H1 (cell line): ENCODE measurements at regions not wholly inside any gene's neighbourhood (a gene's known extent, or its start where the extent isn't known, plus 50 kb on each side); places are given as distances from the start of the nearest gene placed in this dataset.

Experiments used
- CTCF ChIA-PET: fragments of 300-600 bp; sonication (Branson Sonifier 250); formaldehyde crosslinking; loops from one replicate; lab custom pipeline; 2021; ENCODE audit not compliant: partially characterized antibody; lab: Charles Lee
- POLR2A ChIA-PET: fragments of 300-600 bp; sonication (Branson Sonifier 250); formaldehyde crosslinking; loops from one replicate; lab custom pipeline; 2021; ENCODE audit warnings: inconsistent platforms; ENCODE audit not compliant: partially characterized antibody; lab: Charles Lee
- DNase-seq, 2 experiments: peaks; one replicate each; pipeline versions ENCODE4 v3.0.0 to v3.0.0-alpha.2; 2010 to 2022; ENCODE audit warnings: low spot score in 2 of 2, low read depth in 1 of 2, mixed read lengths in 1 of 2
- FAIRE-seq: peaks from 2 replicates; lab custom pipeline; 2011; peaks lifted over from hg19 to GRCh38; lab: Jason Lieb, UNC
- H2AFZ ChIP-seq: 2 replicates; pipeline ENCODE4 v1.8.1; 2012; ENCODE audit warnings: low read length, inconsistent platforms
- H2AK5ac ChIP-seq: 2 replicates; pipeline ENCODE4 v1.6.1; 2013; ENCODE audit warnings: low read depth, low read length
- H2BK120ac ChIP-seq: replicated peaks from 2 replicates; pipeline ENCODE3; 2013; ENCODE audit warnings: low read depth, low read length, inconsistent platforms
- H2BK12ac ChIP-seq: 2 replicates; pipeline ENCODE4 v1.6.1; 2013; ENCODE audit warnings: low read depth, low read length
- H2BK15ac ChIP-seq: 2 replicates; pipeline ENCODE4 v1.6.1; 2013; ENCODE audit warnings: low read length
- H2BK20ac ChIP-seq: 2 replicates; pipeline ENCODE4 v1.6.1; 2013; ENCODE audit warnings: low read length
- H2BK5ac ChIP-seq: 2 replicates; pipeline ENCODE4 v1.6.1; 2013; ENCODE audit warnings: low read depth, low read length
- H3K14ac ChIP-seq: 2 replicates; pipeline ENCODE4 v1.6.1; 2013; ENCODE audit warnings: inconsistent platforms; ENCODE audit not compliant: insufficient read length
- H3K18ac ChIP-seq: 2 replicates; pipeline ENCODE4 v1.6.1; 2013; ENCODE audit warnings: low read length; ENCODE audit errors: extremely low read depth
- H3K23ac ChIP-seq: 2 replicates; pipeline ENCODE4 v1.6.1; 2013; ENCODE audit warnings: inconsistent platforms; ENCODE audit not compliant: insufficient read length
- H3K23me2 ChIP-seq: 2 replicates; pipeline ENCODE4 v1.6.1; 2013; ENCODE audit warnings: low read depth, low read length
- H3K27ac ChIP-seq: 2 replicates; pipeline ENCODE4 v1.6.1; 2011; ENCODE audit warnings: low read depth, low read length, inconsistent platforms
- H3K27me3 ChIP-seq, 4 experiments: replicated peaks in 1 of 4; 1 replicate in 1 of 4; 2 replicates in 3 of 4; pipeline versions ENCODE4 v1.6.1 to v1.8.1; 2011 to 2013; ENCODE audit warnings: low read length in 3 of 4, mild to moderate bottlenecking in 3 of 4, inconsistent platforms in 2 of 4, mixed read lengths in 2 of 4, moderate library complexity in 1 of 4; ENCODE audit not compliant: control insufficient read depth in 3 of 4, insufficient read depth in 3 of 4; ENCODE audit errors: extremely low read depth in 1 of 4
- H3K36me3 ChIP-seq, 4 experiments: 2 replicates each; pipeline versions ENCODE4 v1.6.1 to v1.8.1; 2011 to 2013; ENCODE audit warnings: mild to moderate bottlenecking in 4 of 4, low read length in 3 of 4, moderate library complexity in 2 of 4, control low read depth in 1 of 4, inconsistent platforms in 1 of 4; ENCODE audit not compliant: insufficient read depth in 4 of 4, control insufficient read depth in 2 of 4
- H3K4ac ChIP-seq: replicated peaks from 2 replicates; pipeline ENCODE3; 2013; ENCODE audit warnings: low read length, low read depth, mixed read lengths, inconsistent platforms; ENCODE audit not compliant: insufficient read length
- H3K4me1 ChIP-seq, 4 experiments: replicated peaks in 1 of 4; 1 replicate in 1 of 4; 2 replicates in 3 of 4; pipeline versions ENCODE4 v1.6.1 to v1.8.1; 2011 to 2013; ENCODE audit warnings: low read length in 3 of 4, inconsistent platforms in 2 of 4, mixed read lengths in 1 of 4; ENCODE audit not compliant: insufficient read depth in 4 of 4, control insufficient read depth in 3 of 4
- H3K4me2 ChIP-seq, 2 experiments: 2 replicates each; pipeline versions ENCODE4 v1.6.1 to v1.8.1; 2011 to 2013; ENCODE audit warnings: low read depth in 2 of 2, low read length in 2 of 2, control low read depth in 1 of 2, inconsistent platforms in 1 of 2, mild to moderate bottlenecking in 1 of 2; ENCODE audit not compliant: insufficient read depth in 1 of 2
- H3K4me3 ChIP-seq, 4 experiments: fragments of 200-600, 300-600 bp in 1 of 4; sonication (generic), shearing (Covaris generic), sonication (Bioruptor Twin) in 1 of 4; 2 replicates each; pipeline versions ENCODE4 v1.5.1 to v1.8.1; 2011 to 2016; ENCODE audit warnings: low read length in 4 of 4, low read depth in 3 of 4, control low read depth in 2 of 4, inconsistent platforms in 2 of 4, mild to moderate bottlenecking in 2 of 4, mixed read lengths in 1 of 4, moderate library complexity in 1 of 4; ENCODE audit not compliant: insufficient read depth in 2 of 4; ENCODE audit errors: extremely low read depth in 1 of 4
- H3K56ac ChIP-seq: replicated peaks from 2 replicates; pipeline ENCODE3; 2013; ENCODE audit warnings: low read depth, mild to moderate bottlenecking, mixed read lengths, low read length, inconsistent platforms; ENCODE audit not compliant: insufficient read length
- H3K79me1 ChIP-seq: 2 replicates; pipeline ENCODE4 v1.6.1; 2013; ENCODE audit warnings: low read depth, low read length, control low read depth
- H3K79me2 ChIP-seq, 2 experiments: 2 replicates each; pipeline versions ENCODE4 v1.6.1 to v1.8.1; 2012 to 2013; ENCODE audit warnings: low read length in 2 of 2, mild to moderate bottlenecking in 2 of 2, inconsistent platforms in 1 of 2; ENCODE audit not compliant: insufficient read depth in 2 of 2, control insufficient read depth in 1 of 2
- H3K9ac ChIP-seq, 4 experiments: replicated peaks in 1 of 4; 1 replicate in 1 of 4; 2 replicates in 3 of 4; pipeline versions ENCODE4 v1.6.1 to v1.8.1; 2011 to 2013; ENCODE audit warnings: low read depth in 3 of 4, low read length in 3 of 4, control low read depth in 2 of 4, mild to moderate bottlenecking in 2 of 4, moderate library complexity in 2 of 4, inconsistent platforms in 1 of 4; ENCODE audit errors: extremely low read depth in 1 of 4
- H3K9me3 ChIP-seq, 2 experiments: 2 replicates each; pipeline versions ENCODE4 v1.6.1 to v1.8.1; 2012 to 2013; ENCODE audit warnings: mild to moderate bottlenecking in 2 of 2, moderate library complexity in 2 of 2, control low read depth in 1 of 2, inconsistent platforms in 1 of 2, low read depth in 1 of 2, low read length in 1 of 2, mixed read lengths in 1 of 2; ENCODE audit not compliant: insufficient read depth in 2 of 2
- H4K20me1 ChIP-seq, 2 experiments: replicated peaks in 1 of 2; 2 replicates each; pipeline versions ENCODE3 to v1.8.1; 2011 to 2013; ENCODE audit warnings: inconsistent platforms in 2 of 2, low read length in 2 of 2, mild to moderate bottlenecking in 1 of 2; ENCODE audit not compliant: insufficient read depth in 2 of 2, control insufficient read depth in 1 of 2
- H4K5ac ChIP-seq: 2 replicates; pipeline ENCODE4 v1.6.1; 2013; ENCODE audit warnings: low read length, low read depth, mixed read lengths, inconsistent platforms; ENCODE audit not compliant: insufficient read length
- H4K8ac ChIP-seq: 2 replicates; pipeline ENCODE4 v1.8.0; 2013; ENCODE audit warnings: mild to moderate bottlenecking, moderate library complexity, low read length, inconsistent platforms; ENCODE audit not compliant: insufficient read depth; ENCODE audit errors: extremely low read depth
- H4K91ac ChIP-seq: replicated peaks from 2 replicates; pipeline ENCODE3; 2013; ENCODE audit warnings: low read length, mixed read lengths, inconsistent platforms; ENCODE audit not compliant: insufficient read length
- ATF2 ChIP-seq: IDR thresholded peaks from 2 replicates; pipeline ENCODE4 v1.6.1; 2012; ENCODE audit warnings: low read length, inconsistent platforms
- ATF3 ChIP-seq: IDR thresholded peaks from 2 replicates; pipeline ENCODE4 v1.6.1; 2011; ENCODE audit warnings: low read depth, mild to moderate bottlenecking, low read length; ENCODE audit not compliant: insufficient read depth
- EZH2 ChIP-seq: fragments of 200-600 bp; sonication (generic); IDR thresholded peaks from 2 replicates; pipeline ENCODE4 v1.7.1; 2012; ENCODE audit warnings: low read depth, mild to moderate bottlenecking, moderate library complexity, low read length, inconsistent platforms; ENCODE audit not compliant: severe bottlenecking
- JUN ChIP-seq: IDR thresholded peaks from 2 replicates; pipeline ENCODE4 v1.6.1; 2011; ENCODE audit warnings: low read depth, mild to moderate bottlenecking, improper control_type of control experiment, low read length
- RFX5 ChIP-seq: IDR thresholded peaks from 2 replicates; pipeline ENCODE4 v1.6.1; 2011; ENCODE audit warnings: low read depth, low read length, improper control_type of control experiment, borderline replicate concordance
- SRF ChIP-seq: IDR thresholded peaks from 2 replicates; pipeline ENCODE4 v1.6.1; 2011; ENCODE audit warnings: mild to moderate bottlenecking, low read depth, low read length, moderate library complexity
- TBP ChIP-seq: IDR thresholded peaks from 2 replicates; pipeline ENCODE4 v1.6.1; 2011; ENCODE audit warnings: low read depth, low read length, improper control_type of control experiment
- USF2 ChIP-seq: IDR thresholded peaks from 2 replicates; pipeline ENCODE4 v1.6.1; 2011; ENCODE audit warnings: low read length, improper control_type of control experiment
- WGBS, 2 experiments: shearing (Covaris generic) in 1 of 2; methylation state at CpG; one replicate each; pipeline versions ENCODE4 v1.1.6 to v1.1.7; 2013 to 2015; ENCODE audit warnings: low lambda C conversion rate in 2 of 2, mixed read lengths in 2 of 2, inconsistent platforms in 1 of 2, low coverage in 1 of 2, missing lambda C conversion rate in 1 of 2; ENCODE audit not compliant: insufficient replicate concordance in 2 of 2, insufficient coverage in 1 of 2, insufficient read length in 1 of 2; ENCODE audit errors: extremely low coverage in 1 of 2, missing lambda C conversion rate in 1 of 2; 5-methylcytosine and 5-hydroxymethylcytosine counted together
- TF ChIP-seq, protein P1 (sequence below), 3 experiments: IDR thresholded peaks; 1 replicate in 2 of 3; 2 replicates in 1 of 3; pipeline versions ENCODE4 v1.5.1 to v1.6.1; 2011; ENCODE audit warnings: low read length in 3 of 3, mild to moderate bottlenecking in 3 of 3, inconsistent platforms in 2 of 3, low read depth in 1 of 3, moderate library complexity in 1 of 3; ENCODE audit not compliant: insufficient read depth in 1 of 3; ENCODE audit errors: control extremely low read depth in 1 of 3

- H2AFZ ChIP-seq, result no peak overlapping the region
- 82% methylated on average over 3 of the region's 3 CpGs; no CpG with 5 or more reads in 1 of the 2 experiments for WGBS, 2 experiments
- no peak for DNase-seq
- TF ChIP-seq USF2 (no peak), RFX5 (no peak), ATF3 (no peak), EZH2 (no peak), ATF2 (no peak), TBP (no peak), SRF (no peak), JUN (no peak)
- TF ChIP-seq, protein P1, sequence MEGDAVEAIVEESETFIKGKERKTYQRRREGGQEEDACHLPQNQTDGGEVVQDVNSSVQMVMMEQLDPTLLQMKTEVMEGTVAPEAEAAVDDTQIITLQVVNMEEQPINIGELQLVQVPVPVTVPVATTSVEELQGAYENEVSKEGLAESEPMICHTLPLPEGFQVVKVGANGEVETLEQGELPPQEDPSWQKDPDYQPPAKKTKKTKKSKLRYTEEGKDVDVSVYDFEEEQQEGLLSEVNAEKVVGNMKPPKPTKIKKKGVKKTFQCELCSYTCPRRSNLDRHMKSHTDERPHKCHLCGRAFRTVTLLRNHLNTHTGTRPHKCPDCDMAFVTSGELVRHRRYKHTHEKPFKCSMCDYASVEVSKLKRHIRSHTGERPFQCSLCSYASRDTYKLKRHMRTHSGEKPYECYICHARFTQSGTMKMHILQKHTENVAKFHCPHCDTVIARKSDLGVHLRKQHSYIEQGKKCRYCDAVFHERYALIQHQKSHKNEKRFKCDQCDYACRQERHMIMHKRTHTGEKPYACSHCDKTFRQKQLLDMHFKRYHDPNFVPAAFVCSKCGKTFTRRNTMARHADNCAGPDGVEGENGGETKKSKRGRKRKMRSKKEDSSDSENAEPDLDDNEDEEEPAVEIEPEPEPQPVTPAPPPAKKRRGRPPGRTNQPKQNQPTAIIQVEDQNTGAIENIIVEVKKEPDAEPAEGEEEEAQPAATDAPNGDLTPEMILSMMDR (IDR thresholded peaks at IDR 0.05; ENCODE audit: control extremely low read depth in 1 of 3, insufficient read depth in 1 of 3, low read depth in 1 of 3, low read length in 3 of 3), result no peak
Observed at GRCh38 chrX:122464341-122464740, 719.7 kb upstream of the GRIA3 start.

More at GRCh38 chrX:122464341-122464740, 719.7 kb upstream of the GRIA3 start:
- Histone ChIP-seq H4K5ac (no peak overlapping the region), H3K79me1 (no peaks in the 10 kb centered on the region), H2BK5ac (no peak overlapping the region), H3K4ac (no peak overlapping the region), H2AK5ac (no peak overlapping the region), H2BK20ac (no peak overlapping the region), H3K4me2 (no peak overlapping the region), H3K9me3 (no peaks in the 10 kb centered on the region), H3K56ac (no peak overlapping the region), H3K79me2 (no peaks in the 10 kb centered on the region), H3K27ac (no peak overlapping the region), H3K4me3 (no peak overlapping the region), H3K14ac (no peak overlapping the region), H2BK15ac (no peak overlapping the region), H4K91ac (no peak overlapping the region), H3K36me3 (no peaks in the 10 kb centered on the region), H3K23ac (no peak overlapping the region), H3K4me1 (no peaks in the 10 kb centered on the region), H4K8ac (no peak overlapping the region), H3K23me2 (no peaks in the 10 kb centered on the region), H3K27me3 (no peaks in the 10 kb centered on the region), H3K18ac (no peak overlapping the region), H3K9ac (no peak overlapping the region), H2BK120ac (no peak overlapping the region), H2BK12ac (no peak overlapping the region), H4K20me1 (no peaks in the 10 kb centered on the region)
- FAIRE-seq, result no peak
- ChIA-PET CTCF (no interaction called here), POLR2A (no interaction called here)
